ENCODE measurements at regions not wholly inside any gene's neighbourhood (a gene's known extent, or its start where the extent isn't known, plus 50 kb on each side); places are given as distances from the start of the nearest gene placed in this dataset.

- Histone ChIP-seq H3K79me2 (ENCODE audit: low read length) (no peaks in the 10 kb centered on the region), H3K4me3 (ENCODE audit: low read length) (no peak overlapping the region), H3K36me3 (replicated peaks; ENCODE audit: low read depth, low read length) (no peaks in the 10 kb centered on the region), H4K20me1 (ENCODE audit: insufficient read depth, low read length) (no peaks in the 10 kb centered on the region), H3K9me3 (ENCODE audit: insufficient read depth, low read length) (no peaks in the 10 kb centered on the region), H3K27ac (ENCODE audit: low read length) (no peak overlapping the region), H3K27me3 (ENCODE audit: low read depth, low read length) (no peaks in the 10 kb centered on the region), H3K4me1 (ENCODE audit: low read length) (no peaks in the 10 kb centered on the region), H3K9ac (ENCODE audit: low read length) (no peak overlapping the region), H2AFZ (ENCODE audit: low read depth, low read length) (no peak overlapping the region), H3K4me2 (ENCODE audit: low read length) (no peak overlapping the region)
- TF ChIP-seq CTCF (IDR thresholded peaks at IDR 0.05; ENCODE audit: low read depth, low read length) (no peak), EZH2phosphoT487 (IDR thresholded peaks at IDR 0.05; ENCODE audit: low read depth) (no peak)
Measured at GRCh38 chr5:14977058-14977685, 105.6 kb upstream of the ANKH start.

- Histone ChIP-seq H3K36me3 (replicated peaks; ENCODE audit: low read depth, low read length) (no peaks in the 10 kb centered on the region), H3K79me2 (ENCODE audit: low read length) (no peaks in the 10 kb centered on the region), H3K9me3 (ENCODE audit: insufficient read depth, low read length) (no peaks in the 10 kb centered on the region), H2AFZ (ENCODE audit: low read depth, low read length) (no peak overlapping the region), H3K4me3 (ENCODE audit: low read length) (no peak overlapping the region), H3K4me2 (ENCODE audit: low read length) (no peak overlapping the region), H3K9ac (ENCODE audit: low read length) (no peak overlapping the region), H4K20me1 (ENCODE audit: insufficient read depth, low read length) (no peaks in the 10 kb centered on the region), H3K4me1 (ENCODE audit: low read length) (no peaks in the 10 kb centered on the region), H3K27me3 (ENCODE audit: low read depth, low read length) (no peaks in the 10 kb centered on the region), H3K27ac (ENCODE audit: low read length) (no peak overlapping the region)
- no peak for TF ChIP-seq CTCF (IDR thresholded peaks at IDR 0.05; ENCODE audit: low read depth, low read length)
- TF ChIP-seq EZH2phosphoT487 (IDR thresholded peaks at IDR 0.05; ENCODE audit: low read depth), result no peak
Measured at GRCh38 chr5:14976486-14976885, 104.9 kb upstream of the ANKH start.

GRCh38 chr5:14971873-14972272 is 100.3 kb upstream of the ANKH start:
- Histone ChIP-seq H3K27me3 (ENCODE audit: low read depth, low read length) (no peaks in the 10 kb centered on the region), H3K27ac (ENCODE audit: low read length) (no peak overlapping the region), H3K9me3 (ENCODE audit: insufficient read depth, low read length) (no peaks in the 10 kb centered on the region), H3K9ac (ENCODE audit: low read length) (no peak overlapping the region), H3K36me3 (replicated peaks; ENCODE audit: low read depth, low read length) (no peaks in the 10 kb centered on the region), H3K79me2 (ENCODE audit: low read length) (no peaks in the 10 kb centered on the region), H3K4me3 (ENCODE audit: low read length) (no peak overlapping the region), H4K20me1 (ENCODE audit: insufficient read depth, low read length) (no peaks in the 10 kb centered on the region), H3K4me2 (ENCODE audit: low read length) (no peak overlapping the region), H3K4me1 (ENCODE audit: low read length) (no peaks in the 10 kb centered on the region), H2AFZ (ENCODE audit: low read depth, low read length) (no peak overlapping the region)
- TF ChIP-seq EZH2phosphoT487 (IDR thresholded peaks at IDR 0.05; ENCODE audit: low read depth), result no peak
- TF ChIP-seq CTCF (IDR thresholded peaks at IDR 0.05; ENCODE audit: low read depth, low read length), result no peak

- H3K36me3 ChIP-seq (replicated peaks; ENCODE audit: low read depth, low read length), result no peaks in the 10 kb centered on the region
- no peaks in the 10 kb centered on the region for H3K27me3 ChIP-seq (ENCODE audit: low read depth, low read length)
- TF ChIP-seq CTCF (IDR thresholded peaks at IDR 0.05; ENCODE audit: low read depth, low read length), result no peak
- TF ChIP-seq EZH2phosphoT487 (IDR thresholded peaks at IDR 0.05; ENCODE audit: low read depth), result no peak
- no peak overlapping the region for H3K9ac ChIP-seq (ENCODE audit: low read length)
- no peaks in the 10 kb centered on the region for H3K4me1 ChIP-seq (ENCODE audit: low read length)
- no peaks in the 10 kb centered on the region for H4K20me1 ChIP-seq (ENCODE audit: insufficient read depth, low read length)
- H3K4me3 ChIP-seq (ENCODE audit: low read length), result no peak overlapping the region
- no peak overlapping the region for H2AFZ ChIP-seq (ENCODE audit: low read depth, low read length)
- no peak overlapping the region for H3K27ac ChIP-seq (ENCODE audit: low read length)
- no peak overlapping the region for H3K4me2 ChIP-seq (ENCODE audit: low read length)
- H3K79me2 ChIP-seq (ENCODE audit: low read length), result no peaks in the 10 kb centered on the region
- no peaks in the 10 kb centered on the region for H3K9me3 ChIP-seq (ENCODE audit: insufficient read depth, low read length)
Measured at GRCh38 chr5:14968796-14969195, 97.2 kb upstream of the ANKH start.

Measured in OCI-LY3 (cell line).